Heart left ventricle (tissue), 16 donors: ENCODE measurements at regions not wholly inside any gene's neighbourhood (a gene's known extent, or its start where the extent isn't known, plus 50 kb on each side); places are given as distances from the start of the nearest gene placed in this dataset.

ENCODE experiments used
- ATAC-seq, 4 donors: fragments of 200-7000 bp; cut with Tn5 transposase; one replicate each; pipeline ENCODE4 v1.9.1; 2020 to 2022; ENCODE audit warnings: moderate library complexity in 4 of 4, mild to moderate bottlenecking in 3 of 4, moderate number of reproducible peaks in 1 of 4
- DNase-seq, 5 donors: peaks; one replicate each; pipeline ENCODE4 v3.0.0-alpha.2; 2020
- H3K27ac ChIP-seq, 12 donors: fragments of 200-600 bp; sonication (generic) in 4 of 12; one replicate each; pipeline versions ENCODE4 v1.5.0 to v1.8.0; 2016 to 2022; ENCODE audit warnings: mild to moderate bottlenecking in 2 of 12
- H3K27me3 ChIP-seq, 9 donors: fragments of 200-600 bp; sonication (generic) in 2 of 9; one replicate each; pipeline versions ENCODE4 v1.5.1 to v1.8.0; 2016 to 2022; ENCODE audit warnings: mild to moderate bottlenecking in 3 of 9
- H3K36me3 ChIP-seq, 9 donors: fragments of 200-600 bp; sonication (generic) in 2 of 9; one replicate each; pipeline versions ENCODE4 v1.5.0 to v1.8.0; 2018 to 2022; ENCODE audit warnings: mild to moderate bottlenecking in 2 of 9
- H3K4me1 ChIP-seq, 12 donors: fragments of 200-600 bp; sonication (generic) in 4 of 12; one replicate each; pipeline versions ENCODE4 v1.5.0 to v1.8.0; 2016 to 2022; ENCODE audit warnings: mild to moderate bottlenecking in 3 of 12
- H3K4me3 ChIP-seq, 12 donors: fragments of 200-600 bp; sonication (generic) in 4 of 12; one replicate each; pipeline versions ENCODE4 v1.5.0 to v1.8.0; 2017 to 2022; ENCODE audit warnings: mild to moderate bottlenecking in 9 of 12, moderate library complexity in 4 of 12
- H3K9me3 ChIP-seq, 12 donors: fragments of 200-600 bp; sonication (generic) in 4 of 12; one replicate each; pipeline versions ENCODE4 v1.5.0 to v1.8.0; 2016 to 2022; ENCODE audit warnings: mild to moderate bottlenecking in 1 of 12
- CTCF ChIP-seq, 12 donors: fragments of 200-600 bp; sonication (generic) in 4 of 12; IDR thresholded peaks; one replicate each; pipeline versions ENCODE4 v1.5.0 to v1.8.0; 2018 to 2022; ENCODE audit warnings: antibody characterized with exemption in 12 of 12, mild to moderate bottlenecking in 5 of 12
- POLR2A ChIP-seq, 2 donors: fragments of 450-650 bp; IDR thresholded peaks; one replicate each; pipeline ENCODE4 v1.6.1; 2017; ENCODE audit warnings: antibody characterized with exemption in 2 of 2, mild to moderate bottlenecking in 2 of 2, moderate library complexity in 2 of 2
- WGBS, 4 donors: extraction: QIAGEN DNeasy Blood & Tissue Kit in 2 of 4; methylation state at CpG; one replicate each; pipeline versions ENCODE4 v1.1.5 to v1.1.7; 2013 to 2018; 5-methylcytosine and 5-hydroxymethylcytosine counted together
- intact Hi-C, 10 donors: fragments of 100-400 bp; cut with DNase I; formaldehyde crosslinking; loops; one replicate each; pipeline versions ENCODE4 v1.11.1 to v1.14.2; 2022
- donor health status: ischemic (EF 13 %, LVEDD 7.1; RV severe dilation, severe dysfunction).
- donor health status: healthy with polysubstance abuse.
- donor health status: DM: no; HTN: yes; CAD: no.
- donor health status: DM: no; HTN: no; CAD: no.
- donor health status: ischemic (EF 25% LVEDD 6.9; RV normal size, moderate dysfunction).
- donor health status: ischemic (EF 25% LVEDD 5.7; RV mildly dilated, moderate dysfunction).
- donor health status: healthy.
- donor health status: DM: yes; HTN: yes; CAD: no.
- donor health status: ischemic (EF 35%, LVEDD 5.7; RV mildly dilated, moderate dysfunction).
- donor health status: nonischemic (EF 11% LVEDD 7.7; RV severe dilation, severe dysfunction).
- donor health status: DM: yes; HTN: yes; CAD: no.
- donor health status: PGD.
- donor health status: ischemic (EF 29% LVEDD 5.4; RV normal size, mild dysfunction).
- donor health status: nonischemic (EF 23%, LVEDD 6.1; RV moderate dilation, normal function).

GRCh38 chr15:98543237-98543636 is 105.1 kb upstream of the IGF1R start:
- H3K9me3 ChIP-seq, result no peaks in the 10 kb centered on the region
- DNase-seq, result no peak
- H3K36me3 ChIP-seq, result no peaks in the 10 kb centered on the region
- ATAC-seq, result no peak
- no peak overlapping the region for H3K4me3 ChIP-seq
- peaks cover 0 to 19% (median 4%) of the 10 kb centered on the region in 9 donors for H3K27me3 ChIP-seq
- peaks cover 0 to 12% (median 5%) of the 10 kb centered on the region in 12 donors for H3K4me1 ChIP-seq
- TF ChIP-seq POLR2A (IDR thresholded peaks at IDR 0.05), result no peak
- TF ChIP-seq CTCF (IDR thresholded peaks at IDR 0.05), result no peak
- WGBS, 4 donors, result 36 to 60% (median 41%) methylated on average over 1 of the region's 1 CpG
- intact Hi-C loops, result no loop called here
- H3K27ac ChIP-seq, result no peak overlapping the region

GRCh38 chr15:98546329-98546728 is 102.0 kb upstream of the IGF1R start:
- intact Hi-C loops, result no loop called here
- Histone ChIP-seq H3K9me3 (no peaks in the 10 kb centered on the region), H3K4me1 (peaks cover 0 to 22% (median 9%) of the 10 kb centered on the region in 12 donors), H3K27me3 (peaks cover 0 to 19% (median 0%) of the 10 kb centered on the region in 9 donors), H3K36me3 (no peaks in the 10 kb centered on the region), H3K4me3 (no peak overlapping the region), H3K27ac (peak overlapping the region in 1 of 12 donors; percentile 24)
- no peak for TF ChIP-seq POLR2A (IDR thresholded peaks at IDR 0.05)
- no peak for TF ChIP-seq CTCF (IDR thresholded peaks at IDR 0.05)
- ATAC-seq (no peak), DNase-seq (no peak)
- 88 to 92% (median 92%) methylated on average over 7 to 9 of the region's 9 CpGs for WGBS, 4 donors

DNA sequence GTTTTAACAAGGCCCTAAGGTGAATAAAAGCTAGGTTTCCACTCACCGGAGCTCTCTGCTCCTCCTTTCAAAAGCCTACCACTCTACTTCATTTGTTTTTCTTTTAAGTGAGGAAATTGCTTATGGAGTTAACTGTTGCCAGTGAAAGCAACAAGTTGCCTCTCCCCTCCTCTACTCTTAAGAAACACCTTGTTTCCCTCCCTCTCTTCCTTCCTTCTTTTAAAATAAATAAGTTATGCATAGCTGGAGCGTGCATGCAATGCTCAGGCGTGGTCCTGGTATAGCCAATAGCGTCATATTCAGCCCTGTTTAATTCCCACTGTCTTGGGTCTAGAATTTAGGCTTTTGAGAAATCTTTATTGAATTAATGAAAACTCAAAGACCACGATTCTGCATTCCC is 101.1 kb upstream of the IGF1R start:
- 35 to 47% (median 43%) methylated on average over 5 of the region's 5 CpGs for WGBS, 4 donors
- intact Hi-C loops, result no loop called here
- H3K27ac ChIP-seq, result peak overlapping the region in 1 of 12 donors; percentile 89
- peaks cover 0 to 19% (median 6%) of the 10 kb centered on the region in 9 donors for H3K27me3 ChIP-seq
- ATAC-seq (peak in 1 of 4 donors; percentile 22), DNase-seq (no peak)
- H3K9me3 ChIP-seq, result no peaks in the 10 kb centered on the region
- H3K36me3 ChIP-seq, result no peaks in the 10 kb centered on the region
- H3K4me1 ChIP-seq, result peaks cover 0 to 22% (median 9%) of the 10 kb centered on the region in 12 donors
- TF ChIP-seq CTCF (IDR thresholded peaks at IDR 0.05) (no peak), POLR2A (IDR thresholded peaks at IDR 0.05) (no peak)
- H3K4me3 ChIP-seq, result peak overlapping the region in 5 of 12 donors; percentile 54 to 66 (median 62)

- WGBS, 4 donors, result 4 to 10% (median 5%) methylated on average over 17 to 19 of the region's 19 CpGs
- TF ChIP-seq CTCF (IDR thresholded peaks at IDR 0.05) (no peak), POLR2A (IDR thresholded peaks at IDR 0.05) (no peak)
- Histone ChIP-seq H3K27ac (peak overlapping the region in 10 of 12 donors; percentile 22 to 89 (median 72)), H3K4me1 (peaks cover 0 to 22% (median 9%) of the 10 kb centered on the region in 12 donors), H3K9me3 (no peaks in the 10 kb centered on the region), H3K36me3 (no peaks in the 10 kb centered on the region), H3K4me3 (peak overlapping the region; percentile 15 to 66 (median 56)), H3K27me3 (peaks cover 0 to 19% (median 10%) of the 10 kb centered on the region in 9 donors)
- DNase-seq, result peak in 2 of 5 donors; percentile 25 to 39
- intact Hi-C loops, result no loop called here
- peak in 3 of 4 donors; percentile 25 to 47 (median 44) for ATAC-seq
These were observed 100.6 kb upstream of the IGF1R start for GRCh38 chr15:98547741-98548138.
